Peyer's patch (tissue), 4 donors: ENCODE measurements at regions not wholly inside any gene's neighbourhood (a gene's known extent, or its start where the extent isn't known, plus 50 kb on each side); places are given as distances from the start of the nearest gene placed in this dataset.

Experiments
- DNase-seq, 3 donors: peaks; one replicate each; pipeline ENCODE4 v3.0.0-alpha.2; 2017 to 2019
- H3K27ac ChIP-seq, 4 donors: fragments of 200-600 bp; sonication (generic); one replicate each; pipeline ENCODE4 v1.5.1; 2016 to 2019
- H3K27me3 ChIP-seq, 2 donors: fragments of 200-600 bp; sonication (generic); one replicate each; pipeline ENCODE4 v1.5.1; 2019
- H3K36me3 ChIP-seq, 3 donors: fragments of 200-600 bp; sonication (generic); one replicate each; pipeline ENCODE4 v1.5.1; 2016 to 2019
- H3K4me1 ChIP-seq, 4 donors: fragments of 200-600 bp; sonication (generic); one replicate each; pipeline ENCODE4 v1.5.1; 2016 to 2019
- H3K4me3 ChIP-seq, 4 donors: fragments of 200-600 bp; sonication (generic); 1 replicate in 3 of 4; 2 replicates in 1 of 4; pipeline ENCODE4 v1.5.1; 2016 to 2019; ENCODE audit warnings: mild to moderate bottlenecking in 1 of 4
- H3K9me3 ChIP-seq, 4 donors: fragments of 200-600 bp; sonication (generic); one replicate each; pipeline ENCODE4 v1.5.1; 2016 to 2019; ENCODE audit warnings: mild to moderate bottlenecking in 1 of 4
- POLR2A ChIP-seq, 2 donors: fragments of 450-650 bp; IDR thresholded peaks; one replicate each; pipeline ENCODE4 v1.5.1; 2017; ENCODE audit warnings: antibody characterized with exemption in 2 of 2, mild to moderate bottlenecking in 2 of 2, moderate library complexity in 2 of 2
- TF ChIP-seq, protein P1 (sequence below), 6 experiments: fragments of 450-650 bp in 4 of 6; fragments of 200-600 bp in 2 of 6; sonication (generic) in 1 of 6; IDR thresholded peaks; one replicate each; pipeline ENCODE4 v1.5.1; 2017 to 2019; ENCODE audit warnings: antibody characterized with exemption in 6 of 6, mild to moderate bottlenecking in 3 of 6, moderate library complexity in 1 of 6

DNA sequence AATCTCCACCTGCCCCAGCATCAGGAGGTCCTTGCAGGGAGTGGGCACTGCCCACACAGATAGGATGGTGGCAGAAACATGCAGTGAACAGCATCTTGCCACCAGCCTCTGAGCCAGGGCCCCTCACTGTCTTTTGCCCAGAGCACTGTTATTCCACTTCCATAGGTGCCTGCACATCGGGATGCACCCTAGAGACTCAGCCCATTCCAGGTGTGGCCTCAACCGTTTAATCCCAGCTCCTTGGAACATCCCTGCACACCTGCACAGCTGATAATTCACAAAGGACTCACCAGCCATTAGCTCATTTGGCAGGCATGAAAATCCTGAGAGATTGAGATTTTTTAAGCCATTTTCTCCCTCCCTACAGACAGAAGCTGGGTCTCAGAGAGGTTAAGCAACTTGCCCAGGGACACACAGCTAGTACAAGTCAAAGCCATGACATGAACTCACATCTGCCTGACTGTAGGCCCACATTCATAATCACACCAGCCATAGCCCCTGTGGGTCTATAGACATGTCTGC is 116.3 kb downstream of the EFNB1 start:
- H3K4me1 ChIP-seq: no peaks in the 10 kb centered on the region
- no peak overlapping the region for H3K27ac ChIP-seq
- TF ChIP-seq, protein P1, sequence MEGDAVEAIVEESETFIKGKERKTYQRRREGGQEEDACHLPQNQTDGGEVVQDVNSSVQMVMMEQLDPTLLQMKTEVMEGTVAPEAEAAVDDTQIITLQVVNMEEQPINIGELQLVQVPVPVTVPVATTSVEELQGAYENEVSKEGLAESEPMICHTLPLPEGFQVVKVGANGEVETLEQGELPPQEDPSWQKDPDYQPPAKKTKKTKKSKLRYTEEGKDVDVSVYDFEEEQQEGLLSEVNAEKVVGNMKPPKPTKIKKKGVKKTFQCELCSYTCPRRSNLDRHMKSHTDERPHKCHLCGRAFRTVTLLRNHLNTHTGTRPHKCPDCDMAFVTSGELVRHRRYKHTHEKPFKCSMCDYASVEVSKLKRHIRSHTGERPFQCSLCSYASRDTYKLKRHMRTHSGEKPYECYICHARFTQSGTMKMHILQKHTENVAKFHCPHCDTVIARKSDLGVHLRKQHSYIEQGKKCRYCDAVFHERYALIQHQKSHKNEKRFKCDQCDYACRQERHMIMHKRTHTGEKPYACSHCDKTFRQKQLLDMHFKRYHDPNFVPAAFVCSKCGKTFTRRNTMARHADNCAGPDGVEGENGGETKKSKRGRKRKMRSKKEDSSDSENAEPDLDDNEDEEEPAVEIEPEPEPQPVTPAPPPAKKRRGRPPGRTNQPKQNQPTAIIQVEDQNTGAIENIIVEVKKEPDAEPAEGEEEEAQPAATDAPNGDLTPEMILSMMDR (IDR thresholded peaks at IDR 0.05): no peak
- TF ChIP-seq POLR2A (IDR thresholded peaks at IDR 0.05): no peak
- H3K9me3 ChIP-seq: no peaks in the 10 kb centered on the region
- no peak for DNase-seq
- H3K27me3 ChIP-seq: no peaks in the 10 kb centered on the region
- H3K4me3 ChIP-seq: no peak overlapping the region
- H3K36me3 ChIP-seq: no peaks in the 10 kb centered on the region

DNA sequence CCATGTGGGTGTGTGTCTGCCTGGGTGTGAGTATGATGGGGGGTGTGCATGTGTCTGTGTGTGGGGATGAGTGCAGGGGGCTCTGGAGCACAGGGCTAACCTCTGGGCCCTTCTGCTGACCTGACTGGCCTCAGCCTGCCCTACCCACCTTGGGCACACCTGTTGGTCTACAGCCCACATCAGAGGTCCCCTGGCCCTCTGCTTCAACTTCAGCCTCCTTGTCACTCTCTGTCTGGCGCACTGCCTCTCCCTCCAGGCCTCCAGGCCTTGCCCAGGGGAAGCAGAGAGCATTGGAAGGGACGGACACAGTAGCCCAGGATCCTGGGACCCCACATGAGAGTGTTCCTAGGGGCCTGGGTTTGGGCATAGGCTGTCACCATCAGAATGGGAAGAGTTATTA is 115.4 kb downstream of the EFNB1 start:
- Histone ChIP-seq H3K4me1 (no peaks in the 10 kb centered on the region), H3K9me3 (no peaks in the 10 kb centered on the region), H3K4me3 (no peak overlapping the region), H3K27ac (no peak overlapping the region), H3K27me3 (no peaks in the 10 kb centered on the region), H3K36me3 (no peaks in the 10 kb centered on the region)
- DNase-seq: no peak
- no peak for TF ChIP-seq POLR2A (IDR thresholded peaks at IDR 0.05)
- TF ChIP-seq, protein P1 (IDR thresholded peaks at IDR 0.05): no peak

DNA sequence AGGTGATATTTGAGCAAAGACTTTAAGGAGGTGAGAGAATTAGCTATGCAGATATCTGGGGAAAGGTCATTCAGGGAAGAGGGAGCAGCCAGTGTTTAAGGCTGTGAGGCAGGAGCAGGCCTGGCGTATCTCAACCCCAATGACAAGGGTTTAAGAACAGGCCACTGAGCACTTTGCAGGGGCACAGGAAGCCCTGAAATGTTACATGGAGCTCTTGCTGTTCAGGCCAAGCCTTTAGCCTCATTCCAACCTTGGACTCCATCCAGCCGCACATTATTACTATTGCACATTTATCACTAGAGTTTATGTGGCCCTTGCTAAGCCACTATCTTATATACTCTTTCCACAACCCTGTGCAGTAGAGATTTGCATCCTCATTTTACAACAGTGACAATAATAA is 114.0 kb downstream of the EFNB1 start:
- Histone ChIP-seq H3K4me3 (no peak overlapping the region), H3K36me3 (no peaks in the 10 kb centered on the region), H3K27me3 (no peaks in the 10 kb centered on the region), H3K4me1 (no peaks in the 10 kb centered on the region), H3K27ac (no peak overlapping the region), H3K9me3 (no peaks in the 10 kb centered on the region)
- no peak for DNase-seq
- TF ChIP-seq, protein P1 (IDR thresholded peaks at IDR 0.05): no peak
- TF ChIP-seq POLR2A (IDR thresholded peaks at IDR 0.05): no peak

DNA sequence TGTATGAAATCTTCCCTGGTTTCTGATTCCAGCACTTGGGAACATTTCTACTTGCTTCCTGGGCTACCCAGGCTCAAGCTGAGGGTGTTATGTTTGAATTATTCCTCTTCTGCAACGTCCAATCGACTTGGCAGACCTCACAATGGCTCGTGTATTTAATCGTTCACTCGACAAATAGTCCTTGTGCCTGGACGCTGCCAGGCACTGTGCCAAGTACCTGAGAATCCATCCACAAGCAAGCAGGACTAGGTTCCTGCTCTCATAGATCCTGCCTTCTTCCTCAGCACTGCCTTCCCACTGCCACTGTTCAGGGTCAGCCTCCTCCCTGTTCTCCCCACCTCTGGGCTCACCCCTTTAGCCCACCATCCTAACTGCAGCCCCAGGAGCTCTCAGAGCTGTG is 113.3 kb downstream of the EFNB1 start:
- Histone ChIP-seq H3K36me3 (no peaks in the 10 kb centered on the region), H3K4me3 (no peak overlapping the region), H3K4me1 (no peaks in the 10 kb centered on the region), H3K27me3 (no peaks in the 10 kb centered on the region), H3K27ac (no peak overlapping the region), H3K9me3 (no peaks in the 10 kb centered on the region)
- TF ChIP-seq, protein P1 (IDR thresholded peaks at IDR 0.05): no peak
- no peak for TF ChIP-seq POLR2A (IDR thresholded peaks at IDR 0.05)
- DNase-seq: no peak

DNA sequence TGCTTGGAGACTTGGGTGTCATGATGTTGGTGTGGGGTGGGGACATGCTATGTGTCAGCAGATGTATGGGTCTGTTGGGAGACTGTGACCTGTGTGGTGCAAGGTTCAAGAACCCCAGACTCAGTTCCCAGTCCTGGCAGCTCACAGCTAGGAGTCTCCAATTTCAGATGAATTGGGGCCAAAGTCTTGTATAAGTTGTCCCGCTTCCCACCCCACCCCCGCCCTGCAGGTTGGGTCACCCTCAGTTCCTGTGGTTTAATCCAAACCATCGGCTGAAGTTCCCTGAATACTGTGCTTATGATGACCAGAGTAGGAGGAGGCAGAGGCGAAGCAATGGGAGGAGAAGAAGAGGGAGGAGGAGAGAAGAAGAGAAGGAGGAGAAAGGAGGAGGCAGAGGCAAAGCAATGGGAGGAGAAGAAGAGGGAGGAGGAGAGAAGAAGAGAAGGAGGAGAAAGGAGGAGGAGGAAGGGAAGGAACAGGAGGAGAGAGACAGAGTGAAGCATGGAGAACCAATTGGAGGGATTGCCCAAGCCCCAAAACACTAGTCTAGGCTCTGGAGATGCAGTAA is 112.6 kb downstream of the EFNB1 start:
- Histone ChIP-seq H3K36me3 (no peaks in the 10 kb centered on the region), H3K27ac (no peak overlapping the region), H3K4me3 (no peak overlapping the region), H3K9me3 (no peaks in the 10 kb centered on the region), H3K4me1 (no peaks in the 10 kb centered on the region), H3K27me3 (no peaks in the 10 kb centered on the region)
- DNase-seq: peak in 1 of 3 donors; percentile 54
- TF ChIP-seq POLR2A (IDR thresholded peaks at IDR 0.05): no peak
- TF ChIP-seq, protein P1 (IDR thresholded peaks at IDR 0.05): no peak

DNA sequence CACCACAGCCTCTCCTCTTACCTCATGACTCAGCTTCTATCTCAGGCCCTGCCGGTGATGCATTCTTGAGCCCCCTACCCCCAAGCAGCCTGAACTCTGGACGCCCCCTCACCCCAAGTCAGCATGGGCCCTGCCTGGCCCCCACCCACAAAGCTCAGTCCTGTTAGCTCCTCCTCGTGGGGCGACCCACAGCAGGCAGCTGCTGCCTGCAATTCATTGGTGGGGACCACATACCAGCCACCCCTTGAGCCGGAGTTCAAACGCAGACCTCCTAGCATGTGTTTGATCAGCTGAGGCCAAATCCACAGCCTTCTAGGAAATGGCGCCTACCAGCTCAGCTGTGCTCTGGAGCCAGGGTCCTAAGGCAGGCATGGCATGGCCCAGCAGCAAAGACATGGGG is 111.8 kb downstream of the EFNB1 start:
- TF ChIP-seq, protein P1 (IDR thresholded peaks at IDR 0.05): no peak
- no peak for TF ChIP-seq POLR2A (IDR thresholded peaks at IDR 0.05)
- Histone ChIP-seq H3K27ac (no peak overlapping the region), H3K27me3 (no peaks in the 10 kb centered on the region), H3K36me3 (no peaks in the 10 kb centered on the region), H3K4me3 (no peak overlapping the region), H3K9me3 (no peaks in the 10 kb centered on the region), H3K4me1 (no peaks in the 10 kb centered on the region)
- DNase-seq: no peak
